Hepatocyte (in vitro differentiated cells): ENCODE measurements at regions not wholly inside any gene's neighbourhood (a gene's known extent, or its start where the extent isn't known, plus 50 kb on each side); places are given as distances from the start of the nearest gene placed in this dataset.

Experiments
- CTCF ChIP-seq: fragments of 200-600 bp; sonication (generic); IDR thresholded peaks from 2 replicates; pipeline ENCODE4 v1.5.1; 2016; ENCODE audit warnings: antibody characterized with exemption, mild to moderate bottlenecking; ENCODE audit not compliant: poor library complexity
- EZH2 ChIP-seq: fragments of 200-600 bp; sonication (generic); IDR thresholded peaks from 2 replicates; pipeline ENCODE4 v1.6.1; 2016; ENCODE audit warnings: antibody characterized with exemption, mild to moderate bottlenecking, borderline replicate concordance

- TF ChIP-seq CTCF (no peak), EZH2 (no peak)
Measured at GRCh38 chr7:25652366-25652765, 424.1 kb upstream of the NPVF start.
